H1 (cell line): ENCODE measurements at regions not wholly inside any gene's neighbourhood (a gene's known extent, or its start where the extent isn't known, plus 50 kb on each side); places are given as distances from the start of the nearest gene placed in this dataset.

Experiments used
- CTCF ChIA-PET: fragments of 300-600 bp; sonication (Branson Sonifier 250); formaldehyde crosslinking; loops from one replicate; lab custom pipeline; 2021; ENCODE audit not compliant: partially characterized antibody; lab: Charles Lee
- POLR2A ChIA-PET: fragments of 300-600 bp; sonication (Branson Sonifier 250); formaldehyde crosslinking; loops from one replicate; lab custom pipeline; 2021; ENCODE audit warnings: inconsistent platforms; ENCODE audit not compliant: partially characterized antibody; lab: Charles Lee
- DNase-seq, 2 experiments: peaks; one replicate each; pipeline versions ENCODE4 v3.0.0 to v3.0.0-alpha.2; 2010 to 2022; ENCODE audit warnings: low spot score in 2 of 2, low read depth in 1 of 2, mixed read lengths in 1 of 2
- FAIRE-seq: peaks from 2 replicates; lab custom pipeline; 2011; peaks lifted over from hg19 to GRCh38; lab: Jason Lieb, UNC
- H2AFZ ChIP-seq: 2 replicates; pipeline ENCODE4 v1.8.1; 2012; ENCODE audit warnings: low read length, inconsistent platforms
- H2AK5ac ChIP-seq: 2 replicates; pipeline ENCODE4 v1.6.1; 2013; ENCODE audit warnings: low read depth, low read length
- H2BK120ac ChIP-seq: replicated peaks from 2 replicates; pipeline ENCODE3; 2013; ENCODE audit warnings: low read depth, low read length, inconsistent platforms
- H2BK12ac ChIP-seq: 2 replicates; pipeline ENCODE4 v1.6.1; 2013; ENCODE audit warnings: low read depth, low read length
- H2BK15ac ChIP-seq: 2 replicates; pipeline ENCODE4 v1.6.1; 2013; ENCODE audit warnings: low read length
- H2BK20ac ChIP-seq: 2 replicates; pipeline ENCODE4 v1.6.1; 2013; ENCODE audit warnings: low read length
- H2BK5ac ChIP-seq: 2 replicates; pipeline ENCODE4 v1.6.1; 2013; ENCODE audit warnings: low read depth, low read length
- H3K14ac ChIP-seq: 2 replicates; pipeline ENCODE4 v1.6.1; 2013; ENCODE audit warnings: inconsistent platforms; ENCODE audit not compliant: insufficient read length
- H3K18ac ChIP-seq: 2 replicates; pipeline ENCODE4 v1.6.1; 2013; ENCODE audit warnings: low read length; ENCODE audit errors: extremely low read depth
- H3K23ac ChIP-seq: 2 replicates; pipeline ENCODE4 v1.6.1; 2013; ENCODE audit warnings: inconsistent platforms; ENCODE audit not compliant: insufficient read length
- H3K23me2 ChIP-seq: 2 replicates; pipeline ENCODE4 v1.6.1; 2013; ENCODE audit warnings: low read depth, low read length
- H3K27ac ChIP-seq: 2 replicates; pipeline ENCODE4 v1.6.1; 2011; ENCODE audit warnings: low read depth, low read length, inconsistent platforms
- H3K27me3 ChIP-seq, 4 experiments: replicated peaks in 1 of 4; 1 replicate in 1 of 4; 2 replicates in 3 of 4; pipeline versions ENCODE4 v1.6.1 to v1.8.1; 2011 to 2013; ENCODE audit warnings: low read length in 3 of 4, mild to moderate bottlenecking in 3 of 4, inconsistent platforms in 2 of 4, mixed read lengths in 2 of 4, moderate library complexity in 1 of 4; ENCODE audit not compliant: control insufficient read depth in 3 of 4, insufficient read depth in 3 of 4; ENCODE audit errors: extremely low read depth in 1 of 4
- H3K36me3 ChIP-seq, 4 experiments: 2 replicates each; pipeline versions ENCODE4 v1.6.1 to v1.8.1; 2011 to 2013; ENCODE audit warnings: mild to moderate bottlenecking in 4 of 4, low read length in 3 of 4, moderate library complexity in 2 of 4, control low read depth in 1 of 4, inconsistent platforms in 1 of 4; ENCODE audit not compliant: insufficient read depth in 4 of 4, control insufficient read depth in 2 of 4
- H3K4ac ChIP-seq: replicated peaks from 2 replicates; pipeline ENCODE3; 2013; ENCODE audit warnings: low read length, low read depth, mixed read lengths, inconsistent platforms; ENCODE audit not compliant: insufficient read length
- H3K4me1 ChIP-seq, 4 experiments: replicated peaks in 1 of 4; 1 replicate in 1 of 4; 2 replicates in 3 of 4; pipeline versions ENCODE4 v1.6.1 to v1.8.1; 2011 to 2013; ENCODE audit warnings: low read length in 3 of 4, inconsistent platforms in 2 of 4, mixed read lengths in 1 of 4; ENCODE audit not compliant: insufficient read depth in 4 of 4, control insufficient read depth in 3 of 4
- H3K4me2 ChIP-seq, 2 experiments: 2 replicates each; pipeline versions ENCODE4 v1.6.1 to v1.8.1; 2011 to 2013; ENCODE audit warnings: low read depth in 2 of 2, low read length in 2 of 2, control low read depth in 1 of 2, inconsistent platforms in 1 of 2, mild to moderate bottlenecking in 1 of 2; ENCODE audit not compliant: insufficient read depth in 1 of 2
- H3K4me3 ChIP-seq, 4 experiments: fragments of 200-600, 300-600 bp in 1 of 4; sonication (generic), shearing (Covaris generic), sonication (Bioruptor Twin) in 1 of 4; 2 replicates each; pipeline versions ENCODE4 v1.5.1 to v1.8.1; 2011 to 2016; ENCODE audit warnings: low read length in 4 of 4, low read depth in 3 of 4, control low read depth in 2 of 4, inconsistent platforms in 2 of 4, mild to moderate bottlenecking in 2 of 4, mixed read lengths in 1 of 4, moderate library complexity in 1 of 4; ENCODE audit not compliant: insufficient read depth in 2 of 4; ENCODE audit errors: extremely low read depth in 1 of 4
- H3K56ac ChIP-seq: replicated peaks from 2 replicates; pipeline ENCODE3; 2013; ENCODE audit warnings: low read depth, mild to moderate bottlenecking, mixed read lengths, low read length, inconsistent platforms; ENCODE audit not compliant: insufficient read length
- H3K79me1 ChIP-seq: 2 replicates; pipeline ENCODE4 v1.6.1; 2013; ENCODE audit warnings: low read depth, low read length, control low read depth
- H3K79me2 ChIP-seq, 2 experiments: 2 replicates each; pipeline versions ENCODE4 v1.6.1 to v1.8.1; 2012 to 2013; ENCODE audit warnings: low read length in 2 of 2, mild to moderate bottlenecking in 2 of 2, inconsistent platforms in 1 of 2; ENCODE audit not compliant: insufficient read depth in 2 of 2, control insufficient read depth in 1 of 2
- H3K9ac ChIP-seq, 4 experiments: replicated peaks in 1 of 4; 1 replicate in 1 of 4; 2 replicates in 3 of 4; pipeline versions ENCODE4 v1.6.1 to v1.8.1; 2011 to 2013; ENCODE audit warnings: low read depth in 3 of 4, low read length in 3 of 4, control low read depth in 2 of 4, mild to moderate bottlenecking in 2 of 4, moderate library complexity in 2 of 4, inconsistent platforms in 1 of 4; ENCODE audit errors: extremely low read depth in 1 of 4
- H3K9me3 ChIP-seq, 2 experiments: 2 replicates each; pipeline versions ENCODE4 v1.6.1 to v1.8.1; 2012 to 2013; ENCODE audit warnings: mild to moderate bottlenecking in 2 of 2, moderate library complexity in 2 of 2, control low read depth in 1 of 2, inconsistent platforms in 1 of 2, low read depth in 1 of 2, low read length in 1 of 2, mixed read lengths in 1 of 2; ENCODE audit not compliant: insufficient read depth in 2 of 2
- H4K20me1 ChIP-seq, 2 experiments: replicated peaks in 1 of 2; 2 replicates each; pipeline versions ENCODE3 to v1.8.1; 2011 to 2013; ENCODE audit warnings: inconsistent platforms in 2 of 2, low read length in 2 of 2, mild to moderate bottlenecking in 1 of 2; ENCODE audit not compliant: insufficient read depth in 2 of 2, control insufficient read depth in 1 of 2
- H4K5ac ChIP-seq: 2 replicates; pipeline ENCODE4 v1.6.1; 2013; ENCODE audit warnings: low read length, low read depth, mixed read lengths, inconsistent platforms; ENCODE audit not compliant: insufficient read length
- H4K8ac ChIP-seq: 2 replicates; pipeline ENCODE4 v1.8.0; 2013; ENCODE audit warnings: mild to moderate bottlenecking, moderate library complexity, low read length, inconsistent platforms; ENCODE audit not compliant: insufficient read depth; ENCODE audit errors: extremely low read depth
- H4K91ac ChIP-seq: replicated peaks from 2 replicates; pipeline ENCODE3; 2013; ENCODE audit warnings: low read length, mixed read lengths, inconsistent platforms; ENCODE audit not compliant: insufficient read length
- BCL11A ChIP-seq, 2 experiments: IDR thresholded peaks; one replicate each; pipeline ENCODE4 v1.6.1; 2011; ENCODE audit warnings: low read depth in 2 of 2, low read length in 2 of 2, mild to moderate bottlenecking in 2 of 2
- BRCA1 ChIP-seq: IDR thresholded peaks from 2 replicates; pipeline ENCODE4 v1.6.1; 2012; ENCODE audit warnings: low read depth, low read length, improper control_type of control experiment
- CHD1 ChIP-seq: IDR thresholded peaks from 2 replicates; pipeline ENCODE4 v1.6.1; 2012; ENCODE audit warnings: low read depth, low read length, improper control_type of control experiment
- EZH2 ChIP-seq: fragments of 200-600 bp; sonication (generic); IDR thresholded peaks from 2 replicates; pipeline ENCODE4 v1.7.1; 2012; ENCODE audit warnings: low read depth, mild to moderate bottlenecking, moderate library complexity, low read length, inconsistent platforms; ENCODE audit not compliant: severe bottlenecking
- FOSL1 ChIP-seq: IDR thresholded peaks from 2 replicates; pipeline ENCODE4 v1.6.1; 2011; ENCODE audit warnings: mild to moderate bottlenecking, low read depth, low read length, moderate library complexity; ENCODE audit not compliant: insufficient read depth
- JUN ChIP-seq: IDR thresholded peaks from 2 replicates; pipeline ENCODE4 v1.6.1; 2011; ENCODE audit warnings: low read depth, mild to moderate bottlenecking, improper control_type of control experiment, low read length
- KDM1A ChIP-seq: fragments of 200-600, 300-600 bp; sonication (generic); IDR thresholded peaks from 2 replicates; pipeline ENCODE4 v1.7.1; 2016; ENCODE audit warnings: mild to moderate bottlenecking, low read length, borderline replicate concordance
- KDM4A ChIP-seq: IDR thresholded peaks from one replicate; pipeline ENCODE4 v1.7.1; 2012; ENCODE audit warnings: low read depth, mild to moderate bottlenecking, moderate library complexity, low read length, inconsistent platforms; ENCODE audit not compliant: severe bottlenecking
- MAFK ChIP-seq: IDR thresholded peaks from 2 replicates; pipeline ENCODE4 v1.6.1; 2012; ENCODE audit warnings: low read depth, mild to moderate bottlenecking, improper control_type of control experiment, low read length
- MAX ChIP-seq: IDR thresholded peaks from 2 replicates; pipeline ENCODE4 v1.6.1; 2012; ENCODE audit warnings: inconsistent platforms
- PHF8 ChIP-seq: fragments of 200-600 bp; sonication (generic); conservative IDR thresholded peaks from 2 replicates; pipeline ENCODE4 v1.7.1; 2012; ENCODE audit warnings: low read depth, mild to moderate bottlenecking, inconsistent platforms, low read length, moderate library complexity
- POLR2A ChIP-seq, 2 experiments: IDR thresholded peaks; 1 replicate in 1 of 2; 2 replicates in 1 of 2; pipeline ENCODE4 v1.6.1; 2011; ENCODE audit warnings: low read depth in 2 of 2, low read length in 2 of 2, mild to moderate bottlenecking in 2 of 2; ENCODE audit errors: control extremely low read depth in 1 of 2
- SIX5 ChIP-seq: IDR thresholded peaks from 2 replicates; pipeline ENCODE4 v1.6.1; 2011; ENCODE audit warnings: mild to moderate bottlenecking, low read depth, low read length
- WGBS, 2 experiments: shearing (Covaris generic) in 1 of 2; methylation state at CpG; one replicate each; pipeline versions ENCODE4 v1.1.6 to v1.1.7; 2013 to 2015; ENCODE audit warnings: low lambda C conversion rate in 2 of 2, mixed read lengths in 2 of 2, inconsistent platforms in 1 of 2, low coverage in 1 of 2, missing lambda C conversion rate in 1 of 2; ENCODE audit not compliant: insufficient replicate concordance in 2 of 2, insufficient coverage in 1 of 2, insufficient read length in 1 of 2; ENCODE audit errors: extremely low coverage in 1 of 2, missing lambda C conversion rate in 1 of 2; 5-methylcytosine and 5-hydroxymethylcytosine counted together

- H3K4me1 ChIP-seq = no peaks in the 10 kb centered on the region
- no peaks in the 10 kb centered on the region for H3K79me1 ChIP-seq
- H3K27me3 ChIP-seq = no peaks in the 10 kb centered on the region
- no peak for DNase-seq
- no peaks in the 10 kb centered on the region for H3K23me2 ChIP-seq
- no peak overlapping the region for H3K14ac ChIP-seq
- no peak overlapping the region for H2BK120ac ChIP-seq
- no peak overlapping the region for H3K27ac ChIP-seq
- CTCF ChIA-PET = interaction anchor here (1.9 kb wide), 1 partner anchor 11 kb away, joined by 4 read pairs; no protein-coding TSS in a partner anchor
- H4K5ac ChIP-seq = no peak overlapping the region
- H4K91ac ChIP-seq = no peak overlapping the region
- H3K79me2 ChIP-seq = no peaks in the 10 kb centered on the region
- H3K9ac ChIP-seq = no peak overlapping the region
- POLR2A ChIA-PET = no interaction called here
- no peak overlapping the region for H2BK20ac ChIP-seq
- no peak overlapping the region for H3K4me2 ChIP-seq
- H2BK15ac ChIP-seq = no peak overlapping the region
- no peaks in the 10 kb centered on the region for H3K9me3 ChIP-seq
- no peak overlapping the region for H3K18ac ChIP-seq
- H3K23ac ChIP-seq = no peak overlapping the region
- TF ChIP-seq BCL11A (IDR thresholded peaks at IDR 0.05; ENCODE audit: low read depth in 2 of 2, low read length in 2 of 2) (no peak), FOSL1 (no peak), SIX5 (no peak), CHD1 (no peak), MAFK (no peak), POLR2A (IDR thresholded peaks at IDR 0.05; ENCODE audit: control extremely low read depth in 1 of 2, low read depth in 2 of 2, low read length in 2 of 2) (no peak), KDM4A (no peak), EZH2 (no peak), JUN (no peak), BRCA1 (no peak), KDM1A (no peak), PHF8 (no peak), MAX (no peak)
- H3K4ac ChIP-seq = no peak overlapping the region
- no peak overlapping the region for H4K8ac ChIP-seq
- H2AFZ ChIP-seq = peak overlapping the region; percentile 26; the same call in 1 of the 2 replicates
- H2BK5ac ChIP-seq = no peak overlapping the region
- no peak overlapping the region for H3K56ac ChIP-seq
- 78% methylated on average over 3 of the region's 3 CpGs; no CpG with 5 or more reads in 1 of the 2 experiments for WGBS, 2 experiments
- H2AK5ac ChIP-seq = no peak overlapping the region
- H2BK12ac ChIP-seq = peak overlapping the region; percentile 55; the same call in 1 of the 2 replicates
- FAIRE-seq = no peak
- H3K4me3 ChIP-seq = no peak overlapping the region
- no peaks in the 10 kb centered on the region for H3K36me3 ChIP-seq
- no peaks in the 10 kb centered on the region for H4K20me1 ChIP-seq
These were observed 259.5 kb downstream of the GAS1 start for GRCh38 chr9:86687788-86688187.
